Osteocyte (in vitro differentiated cells): ENCODE measurements at regions not wholly inside any gene's neighbourhood (a gene's known extent, or its start where the extent isn't known, plus 50 kb on each side); places are given as distances from the start of the nearest gene placed in this dataset.
"Not testable (repeated sequence)": the region's sequence is repeated elsewhere in the genome, so short reads cannot be mapped to it uniquely, and the experiment has no call there.

Experiments used
- DNase-seq: peaks from one replicate; pipeline ENCODE4 v3.0.0; 2021; ENCODE audit warnings: mixed read lengths; ENCODE audit not compliant: unreplicated experiment; ENCODE audit errors: extremely low spot score
- H3K27ac Mint-ChIP-seq: one replicate; pipeline ENCODE4 v1.8.0; 2021; ENCODE audit warnings: mild to moderate bottlenecking, mixed read lengths; ENCODE audit not compliant: unreplicated experiment
- H3K27me3 Mint-ChIP-seq: one replicate; pipeline ENCODE4 v1.8.0; 2021; ENCODE audit warnings: mixed read lengths; ENCODE audit not compliant: unreplicated experiment
- H3K36me3 Mint-ChIP-seq: one replicate; pipeline ENCODE4 v1.8.0; 2021; ENCODE audit warnings: mixed read lengths; ENCODE audit not compliant: unreplicated experiment
- H3K4me1 Mint-ChIP-seq: one replicate; pipeline ENCODE4 v1.8.0; 2021; ENCODE audit warnings: mixed read lengths; ENCODE audit not compliant: unreplicated experiment
- H3K4me3 Mint-ChIP-seq: one replicate; pipeline ENCODE4 v1.8.0; 2021; ENCODE audit warnings: mild to moderate bottlenecking, moderate library complexity, mixed read lengths; ENCODE audit not compliant: unreplicated experiment
- H3K9me3 Mint-ChIP-seq: one replicate; pipeline ENCODE4 v1.8.0; 2021; ENCODE audit warnings: mixed read lengths; ENCODE audit not compliant: unreplicated experiment
- TF ChIP-seq, protein P1 (sequence below): fragments of 200-600 bp; sonication (generic); IDR thresholded peaks from 2 replicates; pipeline ENCODE4 v1.5.0; 2021; ENCODE audit warnings: antibody characterized with exemption, mild to moderate bottlenecking, moderate library complexity

- TF ChIP-seq, protein P1, sequence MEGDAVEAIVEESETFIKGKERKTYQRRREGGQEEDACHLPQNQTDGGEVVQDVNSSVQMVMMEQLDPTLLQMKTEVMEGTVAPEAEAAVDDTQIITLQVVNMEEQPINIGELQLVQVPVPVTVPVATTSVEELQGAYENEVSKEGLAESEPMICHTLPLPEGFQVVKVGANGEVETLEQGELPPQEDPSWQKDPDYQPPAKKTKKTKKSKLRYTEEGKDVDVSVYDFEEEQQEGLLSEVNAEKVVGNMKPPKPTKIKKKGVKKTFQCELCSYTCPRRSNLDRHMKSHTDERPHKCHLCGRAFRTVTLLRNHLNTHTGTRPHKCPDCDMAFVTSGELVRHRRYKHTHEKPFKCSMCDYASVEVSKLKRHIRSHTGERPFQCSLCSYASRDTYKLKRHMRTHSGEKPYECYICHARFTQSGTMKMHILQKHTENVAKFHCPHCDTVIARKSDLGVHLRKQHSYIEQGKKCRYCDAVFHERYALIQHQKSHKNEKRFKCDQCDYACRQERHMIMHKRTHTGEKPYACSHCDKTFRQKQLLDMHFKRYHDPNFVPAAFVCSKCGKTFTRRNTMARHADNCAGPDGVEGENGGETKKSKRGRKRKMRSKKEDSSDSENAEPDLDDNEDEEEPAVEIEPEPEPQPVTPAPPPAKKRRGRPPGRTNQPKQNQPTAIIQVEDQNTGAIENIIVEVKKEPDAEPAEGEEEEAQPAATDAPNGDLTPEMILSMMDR, result no peak
- H3K27me3 Mint-ChIP-seq, result no peaks in the 10 kb centered on the region
- no peak overlapping the region for H3K4me3 Mint-ChIP-seq
- peaks cover 49% of the 10 kb centered on the region for H3K4me1 Mint-ChIP-seq
- DNase-seq, result no peak
- no peaks in the 10 kb centered on the region for H3K36me3 Mint-ChIP-seq
- H3K27ac Mint-ChIP-seq, result no peak overlapping the region
- H3K9me3 Mint-ChIP-seq, result no peaks in the 10 kb centered on the region
These were observed 215.7 kb upstream of the ELL2 start for GRCh38 chr5:96177303-96177869.

GRCh38 chr5:96176022-96176421, 214.4 kb upstream of the ELL2 start:
- H3K36me3 Mint-ChIP-seq, result no peaks in the 10 kb centered on the region
- peaks cover 55% of the 10 kb centered on the region for H3K4me1 Mint-ChIP-seq
- DNase-seq, result no peak
- H3K27me3 Mint-ChIP-seq, result no peaks in the 10 kb centered on the region
- H3K9me3 Mint-ChIP-seq, result no peaks in the 10 kb centered on the region
- H3K27ac Mint-ChIP-seq, result no peak overlapping the region
- TF ChIP-seq, protein P1, result no peak
- no peak overlapping the region for H3K4me3 Mint-ChIP-seq

GRCh38 chr5:96175090-96175489, 213.4 kb upstream of the ELL2 start:
- TF ChIP-seq, protein P1, result peak; percentile 31
- Mint-ChIP-seq H3K4me3 (no peak overlapping the region), H3K9me3 (no peaks in the 10 kb centered on the region), H3K4me1 (peaks cover 48% of the 10 kb centered on the region), H3K27ac (no peak overlapping the region), H3K27me3 (no peaks in the 10 kb centered on the region), H3K36me3 (no peaks in the 10 kb centered on the region)
- DNase-seq, result no peak

DNA sequence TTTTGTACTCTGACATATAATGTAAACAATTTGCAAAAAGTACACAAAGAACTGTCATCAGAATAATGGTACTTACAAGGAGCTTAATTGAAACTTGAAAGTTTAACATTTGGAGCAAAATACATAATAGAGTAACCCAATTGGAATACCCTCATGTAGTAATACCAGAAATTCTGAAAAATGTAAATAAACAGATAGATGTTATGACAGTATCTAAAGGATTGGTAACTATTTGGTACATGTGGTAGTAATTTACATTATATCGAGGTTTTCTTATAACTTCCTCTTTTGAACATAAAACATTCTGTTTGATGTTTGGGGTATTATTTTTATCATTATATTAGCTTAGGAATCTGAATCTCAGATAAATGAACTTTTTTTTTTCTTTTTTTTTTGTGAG, 211.7 kb upstream of the ELL2 start:
- DNase-seq, result no peak
- Mint-ChIP-seq H3K36me3 (no peaks in the 10 kb centered on the region), H3K9me3 (no peaks in the 10 kb centered on the region), H3K4me1 (peaks cover 43% of the 10 kb centered on the region), H3K4me3 (no peak overlapping the region), H3K27me3 (no peaks in the 10 kb centered on the region), H3K27ac (peak overlapping the region; percentile 86)
- TF ChIP-seq, protein P1, result no peak

DNA sequence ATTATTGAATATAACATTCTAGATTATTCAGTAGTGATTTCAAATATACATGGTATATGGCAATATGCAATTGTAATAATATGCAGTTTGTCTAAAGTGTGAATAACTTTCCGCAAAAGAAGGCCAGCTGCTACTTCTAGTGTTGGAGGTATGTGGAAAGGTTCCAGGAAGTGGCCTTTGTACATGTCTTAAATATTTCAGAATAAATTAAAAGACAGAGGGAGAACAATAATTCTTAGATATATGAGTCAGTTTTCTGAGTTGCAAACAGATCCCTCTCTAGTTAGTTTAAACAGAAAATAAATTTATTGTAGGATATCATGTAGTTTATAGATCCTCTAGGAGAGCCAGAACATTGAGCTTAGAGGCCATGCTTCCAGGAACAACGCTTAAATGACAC, 210.8 kb upstream of the ELL2 start:
- TF ChIP-seq, protein P1, result no peak
- no peak for DNase-seq
- Mint-ChIP-seq H3K27ac (peak overlapping the region; percentile 86), H3K4me3 (no peak overlapping the region), H3K27me3 (no peaks in the 10 kb centered on the region), H3K4me1 (peaks cover 36% of the 10 kb centered on the region), H3K9me3 (no peaks in the 10 kb centered on the region), H3K36me3 (no peaks in the 10 kb centered on the region)

- H3K4me3 Mint-ChIP-seq, H3K27me3 Mint-ChIP-seq, H3K9me3 Mint-ChIP-seq, DNase-seq, H3K36me3 Mint-ChIP-seq: not testable (repeated sequence)
- Mint-ChIP-seq H3K27ac (peak overlapping the region; percentile 86), H3K4me1 (peaks cover 36% of the 10 kb centered on the region)
These were observed 210.3 kb upstream of the ELL2 start for GRCh38 chr5:96171973-96172372.

DNA sequence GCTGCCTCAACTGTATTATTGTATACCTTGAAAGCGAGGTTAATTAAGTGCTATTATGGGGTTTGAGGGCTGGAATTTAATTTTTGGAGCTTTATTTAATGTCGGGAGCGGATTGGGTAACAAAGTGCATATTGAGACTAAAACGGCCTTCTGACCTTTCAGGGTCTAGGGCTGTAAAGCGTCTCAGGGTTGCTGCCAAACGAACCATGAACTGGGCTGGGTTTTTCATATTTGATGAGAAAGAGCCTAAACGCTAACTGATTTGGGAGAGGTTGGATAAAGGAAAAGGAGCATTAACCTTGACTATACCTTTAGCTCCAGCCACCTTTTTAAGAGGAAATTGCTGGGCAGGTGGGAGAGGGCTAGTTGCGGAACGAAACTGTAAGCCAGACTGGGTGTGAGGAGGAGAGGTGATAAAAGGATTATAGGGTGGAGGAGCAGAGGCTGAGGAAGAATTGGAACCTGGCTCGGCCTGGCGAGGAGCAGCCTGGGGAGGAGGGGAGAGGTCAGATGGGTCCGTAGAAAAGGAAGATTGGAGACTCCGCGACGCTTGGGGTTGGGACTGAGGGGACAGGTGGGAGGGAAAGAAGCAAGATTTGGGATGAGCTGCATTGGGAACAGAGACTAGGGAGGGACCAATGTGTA, 209.0 kb upstream of the ELL2 start:
- not testable (repeated sequence) for H3K27me3 Mint-ChIP-seq, H3K36me3 Mint-ChIP-seq, H3K4me3 Mint-ChIP-seq, H3K9me3 Mint-ChIP-seq, H3K27ac Mint-ChIP-seq, DNase-seq
- peaks cover 30% of the 10 kb centered on the region for H3K4me1 Mint-ChIP-seq

GRCh38 chr5:96168833-96169232, 207.2 kb upstream of the ELL2 start:
- not testable (repeated sequence) for H3K36me3 Mint-ChIP-seq, H3K4me3 Mint-ChIP-seq, DNase-seq, H3K27ac Mint-ChIP-seq, H3K9me3 Mint-ChIP-seq, H3K27me3 Mint-ChIP-seq
- H3K4me1 Mint-ChIP-seq, result peaks cover 23% of the 10 kb centered on the region
